Esophagus squamous epithelium (tissue), 4 donors: ENCODE measurements at regions not wholly inside any gene's neighbourhood (a gene's known extent, or its start where the extent isn't known, plus 50 kb on each side); places are given as distances from the start of the nearest gene placed in this dataset.

Experiments
- CTCF ChIP-seq, 6 experiments: fragments of 450-650 bp in 4 of 6; fragments of 200-600 bp in 2 of 6; sonication (generic) in 2 of 6; IDR thresholded peaks; one replicate each; pipeline ENCODE4 v1.5.1; 2016 to 2019; ENCODE audit warnings: antibody characterized with exemption in 6 of 6, mild to moderate bottlenecking in 4 of 6, moderate library complexity in 4 of 6
- POLR2A ChIP-seq, 4 donors: fragments of 450-650 bp; IDR thresholded peaks; one replicate each; pipeline ENCODE4 v1.6.1; 2017; ENCODE audit warnings: antibody characterized with exemption in 4 of 4, mild to moderate bottlenecking in 4 of 4, moderate library complexity in 3 of 4

GRCh38 chr4:85114526-85114925 is 148.0 kb upstream of the WDFY3 start:
- no peak for TF ChIP-seq CTCF (IDR thresholded peaks at IDR 0.05)
- TF ChIP-seq POLR2A (IDR thresholded peaks at IDR 0.05): no peak
